DND-41 (cell line): ENCODE measurements at regions not wholly inside any gene's neighbourhood (a gene's known extent, or its start where the extent isn't known, plus 50 kb on each side); places are given as distances from the start of the nearest gene placed in this dataset.

Experiments
- ATAC-seq: fragments of 200-7000 bp; cut with Tn5 transposase; 3 replicates; pipeline ENCODE4 v1.9.1; 2021; ENCODE audit warnings: low read depth; ENCODE audit not compliant: insufficient read depth
- DNase-seq: peaks from one replicate; pipeline ENCODE4 v3.0.0-alpha.2; 2020
- H2AFZ ChIP-seq: 2 replicates; pipeline ENCODE4 v1.6.0; 2012; ENCODE audit warnings: low read depth, low read length
- H3K27ac ChIP-seq: 2 replicates; pipeline ENCODE4 v1.5.1; 2012; ENCODE audit warnings: low read length, inconsistent platforms
- H3K27me3 ChIP-seq: fragments of 200-600 bp; sonication (generic); 2 replicates; pipeline ENCODE4 v1.6.0; 2012; ENCODE audit warnings: low read length, mild to moderate bottlenecking, inconsistent platforms; ENCODE audit not compliant: insufficient read depth, poor library complexity
- H3K36me3 ChIP-seq: 2 replicates; pipeline ENCODE4 v1.5.1; 2012; ENCODE audit warnings: low read length, inconsistent platforms; ENCODE audit not compliant: insufficient read depth
- H3K4me1 ChIP-seq: 2 replicates; pipeline ENCODE4 v1.5.1; 2012; ENCODE audit warnings: mild to moderate bottlenecking, low read length; ENCODE audit not compliant: insufficient read depth
- H3K4me2 ChIP-seq: 2 replicates; pipeline ENCODE4 v1.6.0; 2012; ENCODE audit warnings: mild to moderate bottlenecking, moderate library complexity, low read length, inconsistent platforms; ENCODE audit not compliant: insufficient read depth
- H3K4me3 ChIP-seq, 2 experiments: fragments of 200-600 bp in 1 of 2; shearing (Covaris generic) in 1 of 2; 2 replicates each; pipeline ENCODE4 v1.5.1; 2012 to 2016; ENCODE audit warnings: inconsistent platforms in 2 of 2, low read length in 2 of 2, mild to moderate bottlenecking in 2 of 2, low read depth in 1 of 2, moderate library complexity in 1 of 2
- H3K79me2 ChIP-seq: 2 replicates; pipeline ENCODE4 v1.6.0; 2012; ENCODE audit warnings: low read length, inconsistent platforms; ENCODE audit not compliant: insufficient read depth
- H3K9ac ChIP-seq: 2 replicates; pipeline ENCODE4 v1.6.0; 2012; ENCODE audit warnings: low read depth, mild to moderate bottlenecking, inconsistent platforms, low read length, moderate library complexity
- H3K9me3 ChIP-seq: 2 replicates; pipeline ENCODE4 v1.5.1; 2012; ENCODE audit warnings: low read length, moderate library complexity, mild to moderate bottlenecking, inconsistent platforms; ENCODE audit not compliant: insufficient read depth, severe bottlenecking
- H4K20me1 ChIP-seq: 2 replicates; pipeline ENCODE4 v1.6.0; 2012; ENCODE audit warnings: low read length; ENCODE audit not compliant: insufficient read depth
- EZH2 ChIP-seq: IDR thresholded peaks from 3 replicates; pipeline ENCODE4 v1.6.1; 2012; ENCODE audit warnings: borderline replicate concordance, low read depth, mild to moderate bottlenecking, moderate library complexity, low read length, inconsistent platforms; ENCODE audit not compliant: severe bottlenecking
- TF ChIP-seq, protein P1 (sequence below): IDR thresholded peaks from 2 replicates; pipeline ENCODE4 v1.5.1; 2012; ENCODE audit warnings: borderline replicate concordance, low read length, moderate library complexity, mild to moderate bottlenecking; ENCODE audit not compliant: poor library complexity, severe bottlenecking; ENCODE audit errors: extremely low read depth

DNA sequence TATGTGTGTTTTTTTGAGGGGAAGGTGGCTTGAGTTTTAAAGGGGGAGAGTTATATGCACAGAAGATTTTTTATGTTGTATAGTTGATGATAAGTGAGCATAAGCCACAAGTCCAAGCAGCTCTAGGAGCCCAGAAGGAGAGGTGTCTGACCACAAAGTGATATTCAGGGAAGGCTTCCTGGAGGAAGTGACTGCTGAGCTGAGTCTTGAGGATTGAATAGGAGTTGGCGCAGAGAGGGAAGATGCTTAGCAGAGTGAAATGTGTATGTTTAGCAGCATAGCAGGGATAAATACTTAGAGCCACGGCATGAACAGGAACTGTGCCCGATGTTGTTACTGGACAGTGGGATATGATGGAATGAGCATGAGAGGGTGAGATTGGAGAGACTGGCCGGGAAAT is 255.1 kb upstream of the KCNG1 start:
- Histone ChIP-seq H3K4me1 (no peaks in the 10 kb centered on the region), H3K9me3 (no peaks in the 10 kb centered on the region), H3K9ac (no peak overlapping the region), H3K27ac (no peak overlapping the region), H2AFZ (no peak overlapping the region), H3K79me2 (no peaks in the 10 kb centered on the region), H3K36me3 (no peaks in the 10 kb centered on the region), H4K20me1 (no peaks in the 10 kb centered on the region), H3K4me3 (no peak overlapping the region), H3K27me3 (peaks cover 4% of the 10 kb centered on the region), H3K4me2 (no peak overlapping the region)
- TF ChIP-seq, protein P1, sequence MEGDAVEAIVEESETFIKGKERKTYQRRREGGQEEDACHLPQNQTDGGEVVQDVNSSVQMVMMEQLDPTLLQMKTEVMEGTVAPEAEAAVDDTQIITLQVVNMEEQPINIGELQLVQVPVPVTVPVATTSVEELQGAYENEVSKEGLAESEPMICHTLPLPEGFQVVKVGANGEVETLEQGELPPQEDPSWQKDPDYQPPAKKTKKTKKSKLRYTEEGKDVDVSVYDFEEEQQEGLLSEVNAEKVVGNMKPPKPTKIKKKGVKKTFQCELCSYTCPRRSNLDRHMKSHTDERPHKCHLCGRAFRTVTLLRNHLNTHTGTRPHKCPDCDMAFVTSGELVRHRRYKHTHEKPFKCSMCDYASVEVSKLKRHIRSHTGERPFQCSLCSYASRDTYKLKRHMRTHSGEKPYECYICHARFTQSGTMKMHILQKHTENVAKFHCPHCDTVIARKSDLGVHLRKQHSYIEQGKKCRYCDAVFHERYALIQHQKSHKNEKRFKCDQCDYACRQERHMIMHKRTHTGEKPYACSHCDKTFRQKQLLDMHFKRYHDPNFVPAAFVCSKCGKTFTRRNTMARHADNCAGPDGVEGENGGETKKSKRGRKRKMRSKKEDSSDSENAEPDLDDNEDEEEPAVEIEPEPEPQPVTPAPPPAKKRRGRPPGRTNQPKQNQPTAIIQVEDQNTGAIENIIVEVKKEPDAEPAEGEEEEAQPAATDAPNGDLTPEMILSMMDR, result no peak
- no peak for TF ChIP-seq EZH2
- no peak for ATAC-seq
- DNase-seq, result no peak

DNA sequence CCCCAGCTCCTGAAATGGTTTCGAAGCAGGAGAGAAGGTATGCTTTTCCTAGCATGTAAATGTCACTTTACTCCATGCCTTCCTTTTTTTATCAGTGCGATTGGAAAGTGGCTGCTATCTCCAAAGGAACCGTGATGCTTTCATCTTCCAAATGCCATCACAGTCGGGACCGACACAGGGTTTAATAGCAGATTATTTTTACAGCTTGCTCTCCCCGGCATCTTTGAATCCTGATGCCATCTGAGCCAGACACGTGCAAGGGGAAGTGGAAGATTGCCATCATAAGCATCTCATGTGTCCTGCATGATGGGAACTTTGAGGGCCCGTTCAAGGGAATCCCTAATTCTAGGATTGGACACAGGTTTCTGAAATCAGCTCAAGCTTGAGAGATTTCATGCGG is 253.4 kb upstream of the KCNG1 start:
- Histone ChIP-seq H3K9ac (no peak overlapping the region), H3K4me1 (no peaks in the 10 kb centered on the region), H3K4me2 (no peak overlapping the region), H3K9me3 (no peaks in the 10 kb centered on the region), H3K27me3 (peaks cover 7% of the 10 kb centered on the region), H3K79me2 (no peaks in the 10 kb centered on the region), H3K4me3 (no peak overlapping the region), H3K27ac (no peak overlapping the region), H4K20me1 (no peaks in the 10 kb centered on the region), H2AFZ (no peak overlapping the region), H3K36me3 (no peaks in the 10 kb centered on the region)
- TF ChIP-seq EZH2, result no peak
- TF ChIP-seq, protein P1, result no peak
- no peak for DNase-seq
- ATAC-seq, result no peak

DNA sequence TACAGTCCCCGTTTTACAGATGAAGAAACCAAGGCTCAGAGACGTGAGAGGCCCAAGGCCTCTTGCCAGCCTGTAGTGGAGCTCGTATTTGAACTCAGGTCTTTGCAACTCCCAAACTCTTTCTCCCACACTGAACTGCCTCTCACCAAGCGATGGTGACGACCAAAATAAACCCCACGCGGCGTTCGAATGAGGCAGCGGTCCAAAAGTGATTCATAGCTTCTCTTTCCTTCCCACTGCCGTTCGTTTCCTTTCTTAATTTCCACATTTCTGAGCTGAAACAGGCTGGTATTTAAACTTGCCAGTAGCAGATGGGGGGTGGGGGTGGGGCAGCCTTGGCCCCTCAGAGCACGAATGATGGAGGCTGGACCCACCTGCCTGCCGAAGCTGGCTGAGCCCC is 252.9 kb upstream of the KCNG1 start:
- Histone ChIP-seq H2AFZ (no peak overlapping the region), H3K27me3 (peaks cover 7% of the 10 kb centered on the region), H4K20me1 (no peaks in the 10 kb centered on the region), H3K36me3 (no peaks in the 10 kb centered on the region), H3K9me3 (no peaks in the 10 kb centered on the region), H3K9ac (no peak overlapping the region), H3K4me2 (no peak overlapping the region), H3K4me1 (no peaks in the 10 kb centered on the region), H3K79me2 (no peaks in the 10 kb centered on the region), H3K4me3 (no peak overlapping the region), H3K27ac (no peak overlapping the region)
- no peak for DNase-seq
- ATAC-seq, result no peak
- TF ChIP-seq EZH2, result no peak
- TF ChIP-seq, protein P1, result no peak

DNA sequence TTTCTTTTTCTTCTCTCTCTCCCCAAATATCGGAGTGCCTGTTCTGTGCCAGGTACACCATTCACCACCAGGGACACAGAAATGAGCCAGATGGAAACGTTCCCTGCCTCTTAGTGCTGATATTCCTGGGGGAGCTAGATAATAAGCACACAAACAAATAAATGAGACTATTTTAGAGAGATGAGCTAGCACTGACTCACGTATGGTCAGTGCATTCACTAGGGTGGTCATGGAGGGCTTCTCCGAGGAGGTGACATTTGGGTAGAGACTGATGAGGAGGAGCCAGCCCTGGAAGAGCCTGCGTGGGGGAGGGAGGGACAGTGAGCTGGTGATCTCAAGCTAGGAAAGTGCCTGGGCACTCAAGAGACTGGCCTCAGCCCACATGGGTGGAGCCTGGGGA is 252.3 kb upstream of the KCNG1 start:
- H3K4me2 ChIP-seq, result no peak overlapping the region
- H3K27ac ChIP-seq, result no peak overlapping the region
- no peak overlapping the region for H3K9ac ChIP-seq
- ATAC-seq (no peak), DNase-seq (no peak)
- H3K27me3 ChIP-seq, result peaks cover 7% of the 10 kb centered on the region
- H2AFZ ChIP-seq, result no peak overlapping the region
- no peaks in the 10 kb centered on the region for H3K36me3 ChIP-seq
- H3K4me1 ChIP-seq, result no peaks in the 10 kb centered on the region
- TF ChIP-seq EZH2, result no peak
- TF ChIP-seq, protein P1, result no peak
- H3K9me3 ChIP-seq, result no peaks in the 10 kb centered on the region
- H4K20me1 ChIP-seq, result no peaks in the 10 kb centered on the region
- H3K4me3 ChIP-seq, result no peak overlapping the region
- H3K79me2 ChIP-seq, result no peaks in the 10 kb centered on the region
